AG10803 (cell line): ENCODE measurements at regions not wholly inside any gene's neighbourhood (a gene's known extent, or its start where the extent isn't known, plus 50 kb on each side); places are given as distances from the start of the nearest gene placed in this dataset.

Experiments used
- DNase-seq: peaks from one replicate; pipeline ENCODE4 v3.0.0; 2010; ENCODE audit warnings: low read depth
- H3K4me3 ChIP-seq: 2 replicates; pipeline ENCODE4 v1.5.1; 2011; ENCODE audit warnings: mild to moderate bottlenecking, low read length, control low read depth
- TF ChIP-seq, protein P1 (sequence below): conservative IDR thresholded peaks from 2 replicates; pipeline ENCODE4 v1.5.1; 2011; ENCODE audit warnings: mild to moderate bottlenecking, low read length, control low read depth, inconsistent platforms

DNA sequence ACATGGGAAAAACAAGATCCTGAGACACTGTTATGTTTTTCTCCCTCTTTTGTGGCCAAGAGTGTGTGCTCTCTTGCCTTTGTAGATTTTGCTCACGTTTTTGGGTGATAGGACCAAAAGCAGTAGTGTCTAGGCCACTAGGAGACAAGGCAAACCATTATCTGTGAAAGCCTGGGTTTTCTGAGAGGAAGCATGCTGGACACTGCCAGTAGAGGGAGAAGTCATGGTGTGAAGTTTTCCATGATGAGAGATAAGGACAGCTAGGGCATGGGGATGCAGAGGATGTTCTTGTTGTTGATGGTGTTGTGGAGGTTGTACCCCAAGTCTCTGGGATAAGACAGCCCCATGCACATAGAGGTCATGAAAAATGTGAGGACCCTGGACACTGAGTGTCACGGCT, 285.3 kb downstream of the SOX11 start:
- no peak overlapping the region for H3K4me3 ChIP-seq
- no peak for DNase-seq
- TF ChIP-seq, protein P1, sequence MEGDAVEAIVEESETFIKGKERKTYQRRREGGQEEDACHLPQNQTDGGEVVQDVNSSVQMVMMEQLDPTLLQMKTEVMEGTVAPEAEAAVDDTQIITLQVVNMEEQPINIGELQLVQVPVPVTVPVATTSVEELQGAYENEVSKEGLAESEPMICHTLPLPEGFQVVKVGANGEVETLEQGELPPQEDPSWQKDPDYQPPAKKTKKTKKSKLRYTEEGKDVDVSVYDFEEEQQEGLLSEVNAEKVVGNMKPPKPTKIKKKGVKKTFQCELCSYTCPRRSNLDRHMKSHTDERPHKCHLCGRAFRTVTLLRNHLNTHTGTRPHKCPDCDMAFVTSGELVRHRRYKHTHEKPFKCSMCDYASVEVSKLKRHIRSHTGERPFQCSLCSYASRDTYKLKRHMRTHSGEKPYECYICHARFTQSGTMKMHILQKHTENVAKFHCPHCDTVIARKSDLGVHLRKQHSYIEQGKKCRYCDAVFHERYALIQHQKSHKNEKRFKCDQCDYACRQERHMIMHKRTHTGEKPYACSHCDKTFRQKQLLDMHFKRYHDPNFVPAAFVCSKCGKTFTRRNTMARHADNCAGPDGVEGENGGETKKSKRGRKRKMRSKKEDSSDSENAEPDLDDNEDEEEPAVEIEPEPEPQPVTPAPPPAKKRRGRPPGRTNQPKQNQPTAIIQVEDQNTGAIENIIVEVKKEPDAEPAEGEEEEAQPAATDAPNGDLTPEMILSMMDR: no peak

DNA sequence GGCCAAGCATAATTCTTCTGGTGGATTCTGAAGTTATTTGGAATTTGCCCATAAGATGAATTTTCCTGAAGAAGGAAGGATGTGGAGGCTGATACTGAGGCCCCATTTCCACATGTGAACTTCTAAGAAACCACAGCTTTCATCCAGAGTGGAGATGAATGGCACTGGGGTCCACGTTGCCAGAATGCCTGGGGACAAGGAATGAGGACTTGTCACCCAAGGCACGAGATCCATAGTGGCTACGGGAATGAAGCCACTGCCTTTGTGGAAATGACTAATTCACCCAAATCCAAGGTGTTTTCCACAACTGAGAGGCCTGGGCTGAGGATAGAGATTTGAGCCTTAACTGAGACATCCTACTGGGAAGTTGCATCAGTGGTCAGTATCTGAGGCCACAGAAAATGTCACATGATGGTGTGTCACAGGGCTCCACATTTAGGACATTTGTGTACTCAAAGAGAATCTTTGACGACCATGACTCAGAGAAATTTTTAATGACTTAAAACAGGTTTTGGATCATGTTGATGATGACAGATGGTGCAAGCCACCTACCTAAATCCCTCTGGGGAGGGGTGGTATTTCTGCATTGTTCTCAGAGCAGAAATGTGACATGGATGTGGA, 286.1 kb downstream of the SOX11 start:
- TF ChIP-seq, protein P1: no peak

DNA sequence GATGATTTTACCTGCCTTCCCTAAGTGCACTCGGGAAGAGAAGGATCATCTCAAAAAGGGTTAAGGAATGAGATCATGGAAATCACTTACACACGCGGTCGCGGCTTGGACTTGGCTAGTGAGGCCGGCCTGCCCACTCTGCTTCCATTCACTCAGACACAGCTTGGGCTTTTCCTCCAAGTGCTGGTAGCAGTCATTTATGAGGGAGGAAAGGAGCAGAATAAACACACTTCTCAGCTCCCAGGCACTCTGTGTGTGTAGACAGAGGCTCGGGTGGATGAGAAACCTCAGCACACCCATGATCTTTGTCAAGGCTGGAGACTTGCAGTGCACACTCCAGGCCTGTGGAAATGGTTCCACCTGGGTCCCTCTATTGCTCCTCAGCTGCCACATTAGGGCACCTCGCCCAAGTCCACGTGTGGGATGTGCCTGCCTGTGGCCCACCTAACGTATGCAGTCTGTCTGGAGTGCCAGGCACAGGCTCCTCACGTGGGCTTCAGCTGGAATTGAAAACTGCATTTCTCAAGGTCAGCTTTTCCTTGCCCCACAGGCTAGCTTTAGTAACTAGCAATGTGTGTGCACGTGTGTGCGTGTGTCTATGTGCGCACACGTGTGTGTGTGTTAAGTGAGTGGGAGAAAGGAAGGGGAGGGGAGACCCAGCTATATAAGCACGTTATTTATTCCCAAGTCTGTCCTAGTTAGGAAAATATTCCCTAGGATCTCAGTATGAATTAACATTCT, 288.4 kb downstream of the SOX11 start:
- TF ChIP-seq, protein P1: no peak

More for the DNA sequence above, 286.1 kb downstream of the SOX11 start:
- H3K4me3 ChIP-seq: no peak overlapping the region
- peak; percentile 7 for DNase-seq

DNA sequence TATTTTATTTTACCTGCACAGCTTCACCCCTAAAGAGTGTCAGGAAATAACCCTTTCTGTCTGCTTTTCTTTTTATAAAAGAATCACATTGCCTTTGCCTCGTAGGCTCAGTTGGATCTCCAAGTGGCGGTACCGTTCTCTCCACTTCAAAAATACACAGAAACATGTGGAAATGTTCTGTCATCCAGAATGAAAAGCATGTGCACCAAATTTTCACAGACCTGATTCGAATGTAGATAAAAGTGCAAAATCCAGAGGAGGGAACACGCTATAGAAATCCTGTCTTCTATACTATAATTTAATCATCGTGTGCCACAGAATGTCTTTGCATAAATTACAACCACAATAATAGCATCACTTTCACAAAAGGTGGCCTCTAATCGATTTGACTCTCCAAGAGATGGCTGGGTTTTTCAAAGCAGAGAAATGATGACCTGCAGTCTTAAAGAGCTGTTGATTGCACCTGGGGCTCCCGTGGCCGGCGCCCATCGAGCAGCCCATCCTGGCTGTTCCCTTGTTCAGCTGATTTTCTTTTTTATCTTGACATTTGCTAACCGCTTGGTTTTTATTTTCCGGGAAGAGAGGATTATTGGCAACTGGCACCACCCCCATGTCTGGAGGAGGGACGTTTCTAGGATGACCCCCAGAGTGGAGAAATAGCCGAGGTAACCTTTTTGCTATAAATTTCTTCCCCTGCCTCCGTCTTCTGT, 290.2 kb downstream of the SOX11 start:
- TF ChIP-seq, protein P1: no peak
- DNase-seq: no peak
- H3K4me3 ChIP-seq: no peak overlapping the region

More for the DNA sequence above, 288.4 kb downstream of the SOX11 start:
- no peak overlapping the region for H3K4me3 ChIP-seq
- no peak for DNase-seq

DNA sequence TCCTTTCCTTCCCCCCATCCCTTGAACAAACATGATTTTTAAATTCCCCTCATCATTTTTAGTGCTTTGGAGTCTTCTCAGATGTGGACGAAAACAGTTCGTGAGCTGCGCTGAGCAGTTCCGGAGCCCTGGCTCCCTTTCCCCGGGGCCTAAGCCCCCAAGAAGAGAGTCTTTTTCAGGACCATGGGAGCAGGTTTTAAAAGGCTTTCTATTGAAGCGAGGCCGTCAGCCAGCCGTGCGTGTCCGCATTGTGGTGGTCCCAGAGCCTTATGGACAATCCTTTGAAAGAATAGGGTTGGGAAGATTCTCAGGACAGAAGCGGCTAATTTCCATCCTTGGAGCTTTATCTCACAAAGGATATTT, 290.7 kb downstream of the SOX11 start:
- no peak overlapping the region for H3K4me3 ChIP-seq
- DNase-seq: no peak
- TF ChIP-seq, protein P1: no peak

DNA sequence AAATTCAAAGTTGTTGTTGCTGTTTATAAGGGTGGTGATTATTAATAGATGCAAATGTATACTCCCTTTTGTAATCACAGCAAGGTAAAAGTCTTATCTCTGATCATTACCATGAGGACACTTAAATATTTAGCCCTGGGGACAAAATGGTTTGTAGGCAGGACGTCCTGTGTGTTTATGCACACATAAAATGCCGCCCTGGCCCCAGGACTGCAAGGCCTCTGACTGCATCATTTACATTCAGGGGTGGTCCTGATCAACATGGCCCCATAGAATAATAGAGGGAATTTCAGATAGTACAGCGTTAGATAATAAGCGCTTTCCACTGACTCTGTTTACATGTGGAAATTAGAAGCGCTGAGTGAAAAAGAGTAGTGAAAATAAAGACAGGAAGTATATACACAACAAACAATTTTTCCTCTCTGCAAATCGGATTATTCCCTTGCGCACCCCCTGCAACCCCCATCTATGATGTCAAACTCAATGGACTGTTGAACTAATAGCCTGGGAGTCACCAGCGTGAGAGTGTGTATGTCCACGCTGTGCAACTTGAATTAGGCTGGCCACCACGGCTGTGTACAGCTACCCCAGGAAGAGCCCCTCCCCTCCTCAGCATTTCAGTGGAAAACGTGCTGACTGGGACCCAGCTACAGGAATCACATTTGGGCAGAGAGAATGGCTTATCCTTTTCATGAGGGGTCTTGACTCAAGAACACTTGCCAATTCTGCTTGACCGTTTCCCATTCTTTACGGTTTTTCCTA, 291.5 kb downstream of the SOX11 start:
- TF ChIP-seq, protein P1: no peak
- H3K4me3 ChIP-seq: no peak overlapping the region
- no peak for DNase-seq
